CD4-positive, alpha-beta T cell treated with Interleukin-2 at 100 ng/mL for 4 hours (primary cell): ENCODE measurements at regions not wholly inside any gene's neighbourhood (a gene's known extent, or its start where the extent isn't known, plus 50 kb on each side); places are given as distances from the start of the nearest gene placed in this dataset.
"Not testable (repeated sequence)": the region's sequence is repeated elsewhere in the genome, so short reads cannot be mapped to it uniquely, and the experiment has no call there.

Experiments
- DNase-seq: peaks from one replicate; pipeline ENCODE4 v3.0.0-alpha.2; 2020; ENCODE audit warnings: low spot score

GRCh38 chr14:71606064-71606463 is 326.2 kb upstream of the RGS6 start:
- no peak for DNase-seq

GRCh38 chr14:71606575-71606974 is 325.7 kb upstream of the RGS6 start:
- DNase-seq, result no peak

DNA sequence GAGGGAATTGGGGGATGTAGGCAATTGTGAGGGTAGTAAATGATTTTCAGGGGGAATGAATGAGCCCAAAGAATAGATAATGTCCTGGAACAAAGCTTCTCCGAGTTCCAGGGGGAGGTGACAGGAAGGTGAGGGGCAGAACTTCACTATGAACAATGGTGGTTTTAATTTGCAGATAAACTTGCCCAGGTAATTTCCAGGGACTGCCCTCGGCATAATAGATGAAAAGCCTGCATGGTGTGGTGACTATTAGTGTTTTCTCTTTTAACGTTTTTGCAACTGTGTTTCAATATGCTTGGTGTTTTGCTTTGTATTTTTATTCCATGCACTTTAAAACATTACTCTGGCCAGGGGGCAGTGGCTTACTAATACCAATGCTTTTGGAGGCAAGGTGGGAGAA is 325.2 kb upstream of the RGS6 start:
- no peak for DNase-seq

DNA sequence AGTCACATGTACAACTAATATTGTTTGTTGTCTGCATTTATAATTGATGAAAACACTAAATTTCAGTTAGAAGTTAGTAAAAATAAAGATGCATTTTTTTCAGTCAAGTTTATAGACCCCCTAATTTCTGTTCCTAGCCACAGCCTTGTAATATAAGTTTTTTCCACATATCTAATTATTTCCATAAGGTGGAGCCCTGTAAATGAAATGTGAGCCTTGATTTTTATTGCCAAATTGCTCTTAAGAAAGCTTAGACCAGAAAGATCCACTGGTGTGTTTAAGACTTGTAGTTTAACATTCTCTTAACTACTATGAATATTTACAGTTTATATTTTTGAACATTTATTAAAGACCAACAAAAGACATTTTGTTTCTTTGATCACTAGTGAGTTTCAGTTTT is 322.1 kb upstream of the RGS6 start:
- DNase-seq, result no peak

DNA sequence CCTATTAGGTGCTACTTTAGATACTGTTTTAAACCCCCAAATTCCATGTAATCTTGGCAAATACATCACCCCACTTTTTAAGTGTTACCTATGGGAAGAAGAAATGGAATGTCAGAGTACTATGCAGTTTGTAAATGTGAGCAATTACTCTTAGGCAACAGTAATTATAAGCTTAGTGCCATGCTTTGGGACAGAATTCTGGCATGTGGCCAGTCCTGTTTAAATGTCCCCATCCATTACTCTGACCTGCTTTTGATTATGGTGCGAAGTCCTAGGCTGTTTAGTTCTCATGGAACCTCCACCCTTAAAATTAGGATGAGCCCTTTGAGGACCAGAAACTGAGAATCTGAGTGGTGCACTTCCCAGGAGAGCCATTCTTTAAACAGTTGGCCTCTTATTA is 321.4 kb upstream of the RGS6 start:
- DNase-seq, result no peak

- DNase-seq, result no peak
Observed at GRCh38 chr14:71613168-71613567, 319.1 kb upstream of the RGS6 start.

GRCh38 chr14:71616013-71616412 is 316.2 kb upstream of the RGS6 start:
- DNase-seq, result no peak

DNA sequence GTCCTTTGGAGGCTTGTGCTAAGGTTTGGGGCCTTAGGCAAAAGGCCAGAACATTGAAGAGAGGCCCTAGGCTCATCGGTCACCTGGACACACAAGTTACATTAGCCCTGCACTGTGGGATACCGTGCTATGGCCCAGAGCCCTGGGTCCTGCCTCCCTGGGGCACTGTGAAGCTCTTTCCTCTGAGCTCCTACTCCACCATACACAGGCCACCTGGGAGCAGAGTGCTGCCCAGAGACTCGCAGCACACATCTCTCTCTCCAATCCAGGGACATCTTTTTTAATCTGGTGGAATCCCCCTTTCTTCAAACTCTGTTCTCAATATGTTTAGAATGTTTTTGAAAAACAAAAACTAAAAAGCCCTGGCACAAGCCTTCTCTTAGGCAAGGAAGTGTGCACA is 314.2 kb upstream of the RGS6 start:
- no peak for DNase-seq

DNA sequence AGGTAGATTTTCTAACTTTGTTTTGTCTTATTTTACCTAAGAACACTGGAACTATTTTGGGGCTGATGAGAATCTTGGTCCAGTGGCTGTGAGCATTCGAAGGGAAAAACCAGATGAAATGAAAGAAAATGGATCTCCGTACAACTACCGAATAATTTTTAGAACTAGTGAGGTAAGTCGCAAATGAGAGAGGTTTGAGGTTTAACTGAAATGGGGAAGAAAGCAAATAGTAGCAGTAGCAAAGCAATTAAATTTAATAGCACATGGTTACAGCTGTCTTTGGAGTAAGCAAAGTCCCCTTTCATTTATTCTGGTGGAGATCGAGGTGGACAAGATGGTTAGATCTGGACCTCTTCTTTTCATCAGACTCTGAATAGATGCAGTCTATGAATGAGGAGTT is 313.5 kb upstream of the RGS6 start:
- no peak for DNase-seq

DNA sequence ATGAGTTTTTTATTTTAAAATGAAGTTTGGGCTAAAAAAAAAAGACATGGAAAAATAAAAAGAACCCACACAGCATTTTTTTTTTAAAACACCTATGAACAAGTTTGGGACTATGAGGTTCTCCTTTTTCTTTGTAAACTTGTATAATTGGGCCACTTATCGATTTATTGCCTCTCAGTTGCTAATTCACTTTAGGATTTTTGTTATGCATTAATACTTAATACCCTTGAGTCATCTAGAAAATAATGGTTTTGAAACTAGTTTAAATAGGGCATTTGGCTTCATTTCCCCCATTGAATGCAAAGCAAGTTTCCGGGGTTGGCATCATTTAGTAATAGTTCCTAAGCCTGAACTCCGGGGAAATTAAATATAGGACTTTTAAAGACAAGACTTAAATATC is 312.8 kb upstream of the RGS6 start:
- DNase-seq, result no peak

- no peak for DNase-seq
Observed at GRCh38 chr14:71620401-71620800, 311.8 kb upstream of the RGS6 start.

GRCh38 chr14:71621276-71621675 is 311.0 kb upstream of the RGS6 start:
- no peak for DNase-seq

- no peak for DNase-seq
Observed at GRCh38 chr14:71621980-71622605, 310.1 kb upstream of the RGS6 start.

DNA sequence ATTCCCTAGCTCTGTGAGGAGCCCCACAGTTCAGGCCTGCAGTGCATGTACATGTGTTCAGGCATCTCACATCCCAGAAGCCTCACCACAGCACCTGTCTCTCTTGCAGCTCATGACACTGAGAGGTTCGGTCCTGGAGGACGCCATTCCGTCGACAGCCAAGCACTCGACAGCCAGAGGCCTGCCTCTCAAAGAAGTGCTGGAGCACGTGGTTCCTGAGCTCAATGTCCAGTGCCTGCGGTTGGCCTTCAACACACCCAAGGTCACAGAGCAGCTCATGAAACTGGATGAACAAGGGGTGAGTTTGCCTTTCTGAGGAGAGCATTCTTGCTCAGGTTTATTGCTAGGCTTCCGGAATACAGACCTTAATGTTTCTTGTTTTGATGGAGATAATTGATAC is 308.3 kb upstream of the RGS6 start:
- no peak for DNase-seq

GRCh38 chr14:71625175-71625574 is 307.1 kb upstream of the RGS6 start:
- DNase-seq, result no peak

- DNase-seq, result no peak
Observed at GRCh38 chr14:71625891-71626701, 306.1 kb upstream of the RGS6 start.

- DNase-seq, result no peak
Observed at GRCh38 chr14:71628433-71628832, 303.8 kb upstream of the RGS6 start.

DNA sequence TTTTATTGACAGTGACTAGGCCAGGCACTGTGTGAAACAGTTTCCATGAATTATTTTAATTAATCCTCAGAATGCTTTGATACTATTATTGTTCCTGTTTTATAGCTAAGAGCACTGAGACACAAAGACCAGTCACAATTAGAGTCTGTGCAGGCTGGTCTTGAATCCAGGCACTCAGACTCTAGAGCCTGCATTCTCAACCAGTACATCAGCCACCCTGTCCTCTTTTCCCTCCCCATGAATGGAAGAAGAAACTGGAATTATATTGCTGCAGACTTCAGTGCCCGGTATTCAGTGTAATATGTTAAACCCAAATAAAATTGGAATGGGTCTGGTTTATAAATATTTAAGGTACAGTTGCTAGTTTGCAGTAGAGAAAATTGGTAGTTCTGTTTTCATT is 303.0 kb upstream of the RGS6 start:
- DNase-seq, result no peak

- no peak for DNase-seq
Observed at GRCh38 chr14:71629765-71630492, 302.3 kb upstream of the RGS6 start.

DNA sequence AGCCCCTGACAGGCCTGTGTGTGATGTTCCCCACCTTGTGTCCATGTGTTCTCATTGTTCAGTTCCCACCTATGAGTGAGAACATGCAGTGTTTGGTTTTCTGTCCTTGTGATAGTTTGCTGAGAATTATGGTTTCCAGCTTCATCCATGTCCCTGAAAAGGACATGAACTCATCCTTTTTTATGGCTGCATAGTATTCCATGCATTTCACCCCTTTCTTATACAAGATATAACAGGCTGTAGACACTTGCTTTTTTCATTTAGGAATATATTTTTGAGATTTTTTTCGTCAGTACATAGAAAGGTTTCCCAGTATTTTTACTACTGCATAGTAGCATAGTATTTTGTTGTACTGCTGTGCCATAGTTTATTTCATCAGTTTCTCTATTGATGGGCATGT is 301.2 kb upstream of the RGS6 start:
- DNase-seq, result not testable (repeated sequence)

DNA sequence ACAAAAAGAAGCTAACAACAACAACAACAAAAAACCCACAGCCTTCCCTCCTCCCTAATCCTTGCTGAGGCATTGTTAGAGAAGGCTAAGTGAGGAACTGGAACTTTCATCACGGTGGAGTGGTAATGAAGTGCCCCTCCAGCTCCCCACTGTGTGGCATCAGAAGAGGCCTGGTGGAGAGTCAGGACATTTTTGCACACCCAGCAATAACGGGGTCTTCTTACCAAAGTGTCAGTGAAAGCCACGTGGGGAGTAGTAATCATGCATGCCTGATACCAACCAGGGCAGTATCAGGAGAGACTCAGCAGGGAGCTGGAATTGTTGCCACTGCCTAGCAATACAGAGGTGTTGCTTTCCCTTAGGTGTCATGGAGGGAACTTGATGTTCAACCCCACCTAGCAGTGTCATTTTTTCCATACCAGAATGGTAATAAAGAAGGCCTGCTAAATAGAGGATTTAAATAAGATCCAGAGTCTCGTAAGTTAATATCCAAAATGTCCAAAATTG is 299.7 kb upstream of the RGS6 start:
- DNase-seq, result no peak

GRCh38 chr14:71636076-71636475 is 296.2 kb upstream of the RGS6 start:
- no peak for DNase-seq
